ENCODE measurements at regions not wholly inside any gene's neighbourhood (a gene's known extent, or its start where the extent isn't known, plus 50 kb on each side); places are given as distances from the start of the nearest gene placed in this dataset.

DNA sequence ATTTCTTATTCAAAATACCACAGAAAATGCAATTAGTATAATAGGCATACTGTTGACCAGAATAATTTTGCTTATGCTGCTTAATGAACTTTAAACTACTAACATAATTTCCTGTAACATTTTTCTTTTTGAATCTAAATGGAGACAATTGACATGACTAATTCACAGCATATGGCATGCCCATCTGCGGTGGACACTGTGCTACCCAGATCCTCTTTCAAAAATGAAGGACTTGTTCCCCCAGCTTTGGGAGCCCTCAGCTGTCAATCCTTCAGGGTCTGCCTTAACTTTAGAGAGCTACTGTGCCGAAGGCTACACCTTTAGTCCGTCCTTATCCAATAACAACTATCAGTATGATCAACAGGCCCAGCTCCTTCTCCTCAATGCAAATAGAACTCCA, 789.0 kb downstream of the PLA2G4A start:
- Mint-ChIP-seq H3K4me1 (ENCODE audit: low read depth) (peaks cover 3% of the 10 kb centered on the region), H3K27ac (no peak overlapping the region), H3K36me3 (ENCODE audit: insufficient read depth) (peaks cover 3% of the 10 kb centered on the region), H3K9me3 (ENCODE audit: low read depth) (peaks cover 18% of the 10 kb centered on the region), H3K4me3 (ENCODE audit: low read depth) (no peak overlapping the region), H3K27me3 (no peaks in the 10 kb centered on the region)
- TF ChIP-seq, protein P1, sequence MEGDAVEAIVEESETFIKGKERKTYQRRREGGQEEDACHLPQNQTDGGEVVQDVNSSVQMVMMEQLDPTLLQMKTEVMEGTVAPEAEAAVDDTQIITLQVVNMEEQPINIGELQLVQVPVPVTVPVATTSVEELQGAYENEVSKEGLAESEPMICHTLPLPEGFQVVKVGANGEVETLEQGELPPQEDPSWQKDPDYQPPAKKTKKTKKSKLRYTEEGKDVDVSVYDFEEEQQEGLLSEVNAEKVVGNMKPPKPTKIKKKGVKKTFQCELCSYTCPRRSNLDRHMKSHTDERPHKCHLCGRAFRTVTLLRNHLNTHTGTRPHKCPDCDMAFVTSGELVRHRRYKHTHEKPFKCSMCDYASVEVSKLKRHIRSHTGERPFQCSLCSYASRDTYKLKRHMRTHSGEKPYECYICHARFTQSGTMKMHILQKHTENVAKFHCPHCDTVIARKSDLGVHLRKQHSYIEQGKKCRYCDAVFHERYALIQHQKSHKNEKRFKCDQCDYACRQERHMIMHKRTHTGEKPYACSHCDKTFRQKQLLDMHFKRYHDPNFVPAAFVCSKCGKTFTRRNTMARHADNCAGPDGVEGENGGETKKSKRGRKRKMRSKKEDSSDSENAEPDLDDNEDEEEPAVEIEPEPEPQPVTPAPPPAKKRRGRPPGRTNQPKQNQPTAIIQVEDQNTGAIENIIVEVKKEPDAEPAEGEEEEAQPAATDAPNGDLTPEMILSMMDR (IDR thresholded peaks at IDR 0.05; ENCODE audit: unreplicated experiment): no peak
- no peak for DNase-seq (ENCODE audit: low spot score, unreplicated experiment)

DNA sequence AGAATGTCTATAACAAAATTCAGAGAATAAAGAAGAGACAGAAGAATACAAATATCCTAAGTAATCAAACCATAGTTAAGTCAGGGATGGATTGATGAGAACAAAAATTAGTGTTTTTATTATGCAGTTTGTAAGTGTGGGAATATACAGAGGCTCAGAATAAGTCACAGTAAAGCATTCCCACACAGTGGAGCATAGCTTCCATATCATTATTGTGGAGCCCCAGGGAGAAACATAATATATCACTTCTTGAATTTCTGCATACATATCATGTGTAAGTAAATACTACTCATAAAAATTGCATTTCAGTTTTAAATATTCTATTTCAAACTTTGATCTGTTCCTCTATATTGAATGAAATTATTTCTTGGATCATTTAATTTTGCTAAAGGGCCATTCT, 790.4 kb downstream of the PLA2G4A start:
- Mint-ChIP-seq H3K4me3 (ENCODE audit: low read depth) (no peak overlapping the region), H3K27ac (no peak overlapping the region), H3K27me3 (no peaks in the 10 kb centered on the region), H3K4me1 (ENCODE audit: low read depth) (peaks cover 3% of the 10 kb centered on the region), H3K36me3 (ENCODE audit: insufficient read depth) (peaks cover 3% of the 10 kb centered on the region), H3K9me3 (ENCODE audit: low read depth) (peaks cover 18% of the 10 kb centered on the region)
- TF ChIP-seq, protein P1 (IDR thresholded peaks at IDR 0.05; ENCODE audit: unreplicated experiment): no peak
- DNase-seq (ENCODE audit: low spot score, unreplicated experiment): no peak

DNA sequence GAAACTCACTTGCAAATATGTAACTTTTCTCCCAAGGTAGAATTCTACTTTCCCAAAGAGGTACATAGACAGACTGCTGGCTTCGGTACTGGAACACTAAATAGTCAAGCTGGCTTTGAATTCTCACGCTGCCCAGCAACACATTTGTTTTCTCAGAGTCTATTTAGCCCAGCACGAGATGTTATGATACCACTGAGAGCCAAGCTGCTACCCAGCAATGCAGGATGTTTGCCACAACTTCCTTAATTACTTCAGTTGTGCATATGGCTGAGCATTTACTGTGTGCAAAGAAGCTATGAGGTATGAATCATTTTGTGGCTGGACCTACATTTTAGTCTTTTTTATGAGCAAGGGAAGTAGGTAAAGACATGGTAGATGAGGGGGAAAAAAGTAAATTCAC, 793.2 kb downstream of the PLA2G4A start:
- Mint-ChIP-seq H3K9me3 (ENCODE audit: low read depth) (peaks cover 7% of the 10 kb centered on the region), H3K36me3 (ENCODE audit: insufficient read depth) (no peaks in the 10 kb centered on the region), H3K4me3 (ENCODE audit: low read depth) (no peak overlapping the region), H3K27ac (no peak overlapping the region), H3K4me1 (ENCODE audit: low read depth) (peaks cover 15% of the 10 kb centered on the region), H3K27me3 (no peaks in the 10 kb centered on the region)
- DNase-seq (ENCODE audit: low spot score, unreplicated experiment): no peak
- TF ChIP-seq, protein P1 (IDR thresholded peaks at IDR 0.05; ENCODE audit: unreplicated experiment): no peak

DNA sequence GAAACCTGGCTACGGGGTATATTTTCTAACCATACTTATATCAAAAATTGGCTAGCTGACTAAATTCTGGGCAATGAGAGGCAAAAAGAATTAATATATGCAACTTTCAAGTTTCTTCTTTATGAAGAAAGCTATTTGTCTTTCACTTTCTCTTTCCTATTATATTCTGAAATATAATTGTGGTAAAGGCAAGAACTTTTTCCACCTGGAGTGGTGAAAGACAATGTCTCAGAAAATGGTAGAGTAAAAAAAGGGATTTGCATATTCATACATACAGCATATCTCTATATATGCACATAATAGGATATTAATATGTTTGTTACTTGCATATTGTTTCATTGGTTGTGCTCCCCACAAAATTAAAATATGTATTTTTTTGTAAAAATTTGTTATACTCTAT, 793.8 kb downstream of the PLA2G4A start:
- Mint-ChIP-seq H3K4me3 (ENCODE audit: low read depth) (no peak overlapping the region), H3K4me1 (ENCODE audit: low read depth) (peaks cover 15% of the 10 kb centered on the region), H3K27me3 (no peaks in the 10 kb centered on the region), H3K36me3 (ENCODE audit: insufficient read depth) (no peaks in the 10 kb centered on the region), H3K9me3 (ENCODE audit: low read depth) (peaks cover 7% of the 10 kb centered on the region), H3K27ac (no peak overlapping the region)
- TF ChIP-seq, protein P1 (IDR thresholded peaks at IDR 0.05; ENCODE audit: unreplicated experiment): no peak
- no peak for DNase-seq (ENCODE audit: low spot score, unreplicated experiment)

DNA sequence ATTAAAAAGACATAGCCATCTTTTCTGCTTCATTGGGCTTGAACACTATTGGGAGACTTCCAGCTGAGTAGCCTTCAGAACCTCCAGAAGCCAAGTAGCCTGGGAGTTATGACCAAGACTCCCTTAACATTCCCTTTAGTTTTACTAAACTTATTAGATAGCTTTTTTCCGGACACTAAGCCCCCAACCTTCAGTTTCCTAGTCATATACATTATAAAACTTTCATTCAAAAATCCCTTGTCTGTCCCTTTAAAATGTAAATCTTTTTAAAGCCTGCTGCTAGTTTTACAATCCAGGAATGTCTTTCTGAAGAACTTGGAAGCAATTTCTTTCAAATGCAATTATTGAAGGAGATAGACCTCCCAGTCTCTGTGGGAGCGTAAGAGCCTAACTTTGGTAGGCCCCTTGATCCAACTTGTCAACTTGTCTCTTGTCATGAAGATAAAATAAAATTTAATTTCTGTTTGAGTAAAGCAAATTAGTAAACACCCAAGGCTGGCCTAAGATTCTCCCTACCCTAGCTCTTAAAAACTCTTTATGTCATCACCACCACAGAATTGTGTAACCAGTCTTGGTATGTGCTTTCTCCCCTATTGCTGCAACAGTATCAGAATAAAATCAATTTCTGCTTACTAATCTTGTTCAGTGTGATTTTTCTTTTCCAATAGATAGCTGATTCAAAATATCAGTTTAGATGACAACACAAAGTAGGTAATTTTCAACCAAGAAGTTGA, 796.2 kb downstream of the PLA2G4A start:
- TF ChIP-seq, protein P1 (IDR thresholded peaks at IDR 0.05; ENCODE audit: unreplicated experiment): no peak
- Mint-ChIP-seq H3K9me3 (ENCODE audit: low read depth) (no peaks in the 10 kb centered on the region), H3K4me3 (ENCODE audit: low read depth) (no peak overlapping the region), H3K36me3 (ENCODE audit: insufficient read depth) (no peaks in the 10 kb centered on the region), H3K27ac (no peak overlapping the region), H3K4me1 (ENCODE audit: low read depth) (peaks cover 18% of the 10 kb centered on the region), H3K27me3 (no peaks in the 10 kb centered on the region)
- DNase-seq (ENCODE audit: low spot score, unreplicated experiment): no peak

Measured in progenitor cell of endocrine pancreas (in vitro differentiated cells).